C4-2B (cell line): ENCODE measurements at regions not wholly inside any gene's neighbourhood (a gene's known extent, or its start where the extent isn't known, plus 50 kb on each side); places are given as distances from the start of the nearest gene placed in this dataset.

ENCODE experiments used
- ZFX ChIP-seq: fragments of 450-650 bp; IDR thresholded peaks from 2 replicates; pipeline ENCODE4 v1.6.1; 2017
- TF ChIP-seq, protein P1 (sequence below): fragments of 450-650 bp; conservative IDR thresholded peaks from 2 replicates; pipeline ENCODE4 v1.5.1; 2017; ENCODE audit warnings: mild to moderate bottlenecking

DNA sequence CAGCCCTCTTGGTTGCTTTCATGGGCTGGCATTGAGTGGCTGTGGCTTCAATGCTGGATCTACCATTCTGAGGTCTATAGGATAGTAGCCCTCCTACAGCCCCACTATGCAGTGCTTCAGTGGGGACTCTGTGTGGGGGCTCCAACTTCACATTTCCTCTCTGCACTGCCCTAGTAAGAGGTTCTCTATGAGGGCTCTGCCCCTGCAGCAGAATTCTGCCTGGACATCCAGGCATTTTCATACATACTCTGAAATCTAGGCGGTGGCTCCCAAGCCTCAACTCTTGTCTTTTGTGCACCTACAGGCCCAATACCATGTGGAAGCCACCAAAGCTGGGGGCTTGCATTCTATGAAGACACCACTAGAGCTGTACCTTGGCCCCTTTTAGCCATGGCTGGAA, 195.8 kb downstream of the IGSF11 start:
- TF ChIP-seq, protein P1, sequence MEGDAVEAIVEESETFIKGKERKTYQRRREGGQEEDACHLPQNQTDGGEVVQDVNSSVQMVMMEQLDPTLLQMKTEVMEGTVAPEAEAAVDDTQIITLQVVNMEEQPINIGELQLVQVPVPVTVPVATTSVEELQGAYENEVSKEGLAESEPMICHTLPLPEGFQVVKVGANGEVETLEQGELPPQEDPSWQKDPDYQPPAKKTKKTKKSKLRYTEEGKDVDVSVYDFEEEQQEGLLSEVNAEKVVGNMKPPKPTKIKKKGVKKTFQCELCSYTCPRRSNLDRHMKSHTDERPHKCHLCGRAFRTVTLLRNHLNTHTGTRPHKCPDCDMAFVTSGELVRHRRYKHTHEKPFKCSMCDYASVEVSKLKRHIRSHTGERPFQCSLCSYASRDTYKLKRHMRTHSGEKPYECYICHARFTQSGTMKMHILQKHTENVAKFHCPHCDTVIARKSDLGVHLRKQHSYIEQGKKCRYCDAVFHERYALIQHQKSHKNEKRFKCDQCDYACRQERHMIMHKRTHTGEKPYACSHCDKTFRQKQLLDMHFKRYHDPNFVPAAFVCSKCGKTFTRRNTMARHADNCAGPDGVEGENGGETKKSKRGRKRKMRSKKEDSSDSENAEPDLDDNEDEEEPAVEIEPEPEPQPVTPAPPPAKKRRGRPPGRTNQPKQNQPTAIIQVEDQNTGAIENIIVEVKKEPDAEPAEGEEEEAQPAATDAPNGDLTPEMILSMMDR = no peak
- no peak for TF ChIP-seq ZFX
